ENCODE measurements at regions not wholly inside any gene's neighbourhood (a gene's known extent, or its start where the extent isn't known, plus 50 kb on each side); places are given as distances from the start of the nearest gene placed in this dataset.

DNA sequence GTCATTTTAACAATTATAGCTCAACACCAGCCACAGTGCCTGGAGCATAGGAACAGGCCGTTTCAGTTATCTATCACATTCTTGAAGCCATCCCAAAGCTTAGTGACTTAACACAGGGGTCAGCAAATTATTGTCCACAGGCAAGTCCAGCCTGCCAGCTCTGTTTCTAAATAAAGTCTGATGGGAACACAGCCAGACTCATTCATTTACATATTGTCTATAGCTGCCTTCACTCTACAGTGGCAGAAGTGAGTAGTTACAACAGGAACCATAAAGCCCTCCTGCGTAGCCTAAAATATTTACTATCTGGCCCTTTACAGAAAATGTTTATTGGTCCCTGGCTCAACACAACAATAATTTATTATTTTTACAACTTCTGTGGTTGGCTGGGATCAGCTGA, 407.5 kb upstream of the AUTS2 start:
- POLR2A ChIA-PET: no interaction called here
- H3K36me3 Mint-ChIP-seq: peaks cover 0 to 4% (median 0%) of the 10 kb centered on the region in 3 donors

GRCh38 chr7:69192134-69192533, 406.1 kb upstream of the AUTS2 start:
- no peaks in the 10 kb centered on the region for H3K27me3 ChIP-seq (ENCODE audit: insufficient read depth, low read length, poor library complexity, severe bottlenecking)
- CTCF ChIA-PET: no interaction called here
- no peak overlapping the region for H3K4me3 Mint-ChIP-seq
- peaks cover 5 to 23% (median 18%) of the 10 kb centered on the region in 5 donors for H3K9me3 Mint-ChIP-seq
- no peaks in the 10 kb centered on the region for H3K4me1 Mint-ChIP-seq
- POLR2A ChIA-PET: no interaction called here
- H3K4me1 ChIP-seq (ENCODE audit: insufficient read depth, low read length): no peaks in the 10 kb centered on the region
- no peak for DNase-seq
- H3K9me3 ChIP-seq (ENCODE audit: low read length): no peaks in the 10 kb centered on the region
- H3K36me3 Mint-ChIP-seq: no peaks in the 10 kb centered on the region
- H3K4me3 ChIP-seq (ENCODE audit: low read length): no peak overlapping the region
- no peak overlapping the region for H3K27ac ChIP-seq (ENCODE audit: low read depth, low read length)
- no peaks in the 10 kb centered on the region for H3K27me3 Mint-ChIP-seq
- H3K27ac Mint-ChIP-seq: no peak overlapping the region
- no peaks in the 10 kb centered on the region for H3K36me3 ChIP-seq (ENCODE audit: insufficient read depth, low read length)

More for the DNA sequence above, 407.5 kb upstream of the AUTS2 start:
- H3K27me3 Mint-ChIP-seq: no peaks in the 10 kb centered on the region
- H3K27ac ChIP-seq (ENCODE audit: low read depth, low read length): no peak overlapping the region
- DNase-seq: no peak
- H3K9me3 Mint-ChIP-seq: peaks cover 6 to 19% (median 9%) of the 10 kb centered on the region in 5 donors
- no peaks in the 10 kb centered on the region for H3K4me1 ChIP-seq (ENCODE audit: insufficient read depth, low read length)
- no peak overlapping the region for H3K4me3 Mint-ChIP-seq
- no peak overlapping the region for H3K27ac Mint-ChIP-seq
- no peaks in the 10 kb centered on the region for H3K27me3 ChIP-seq (ENCODE audit: insufficient read depth, low read length, poor library complexity, severe bottlenecking)
- H3K4me1 Mint-ChIP-seq: no peaks in the 10 kb centered on the region
- H3K9me3 ChIP-seq (ENCODE audit: low read length): no peaks in the 10 kb centered on the region
- CTCF ChIA-PET: no interaction called here
- H3K36me3 ChIP-seq (ENCODE audit: insufficient read depth, low read length): no peaks in the 10 kb centered on the region
- no peak overlapping the region for H3K4me3 ChIP-seq (ENCODE audit: low read length)

- peaks cover 8 to 27% (median 23%) of the 10 kb centered on the region in 5 donors for H3K9me3 Mint-ChIP-seq
- no peak overlapping the region for H3K4me3 ChIP-seq (ENCODE audit: low read length)
- H3K27ac ChIP-seq (ENCODE audit: low read depth, low read length): no peak overlapping the region
- no peaks in the 10 kb centered on the region for H3K9me3 ChIP-seq (ENCODE audit: low read length)
- H3K36me3 ChIP-seq (ENCODE audit: insufficient read depth, low read length): no peaks in the 10 kb centered on the region
- no peaks in the 10 kb centered on the region for H3K4me1 Mint-ChIP-seq
- H3K36me3 Mint-ChIP-seq: no peaks in the 10 kb centered on the region
- no peaks in the 10 kb centered on the region for H3K27me3 Mint-ChIP-seq
- H3K27me3 ChIP-seq (ENCODE audit: insufficient read depth, low read length, poor library complexity, severe bottlenecking): no peaks in the 10 kb centered on the region
- ChIA-PET POLR2A (no interaction called here), CTCF (no interaction called here)
- DNase-seq: no peak
- H3K4me1 ChIP-seq (ENCODE audit: insufficient read depth, low read length): no peaks in the 10 kb centered on the region
- H3K27ac Mint-ChIP-seq: no peak overlapping the region
- no peak overlapping the region for H3K4me3 Mint-ChIP-seq
Measured at GRCh38 chr7:69193061-69193460, 405.2 kb upstream of the AUTS2 start.

DNA sequence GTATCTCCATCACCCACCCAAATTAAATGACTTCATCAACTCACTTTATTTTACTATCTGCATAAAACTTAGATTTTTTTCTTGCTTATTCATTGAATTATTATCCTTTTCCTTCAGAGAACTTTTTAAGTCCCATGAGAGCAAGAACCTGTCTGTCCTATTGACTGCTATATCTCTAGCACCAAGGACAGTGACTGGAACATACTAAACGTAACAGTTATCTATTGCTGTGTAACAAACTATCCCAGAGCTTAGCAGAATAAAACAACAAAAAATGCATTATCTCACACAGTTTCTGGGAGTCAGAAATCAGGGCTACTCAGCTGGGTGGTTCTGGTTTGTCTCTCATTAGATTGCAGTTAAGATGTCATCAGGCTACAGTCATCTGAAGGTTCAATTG, 401.7 kb upstream of the AUTS2 start:
- Histone ChIP-seq H3K4me1 (ENCODE audit: insufficient read depth, low read length) (peaks cover 3% of the 10 kb centered on the region), H3K27ac (ENCODE audit: low read depth, low read length) (no peak overlapping the region), H3K9me3 (ENCODE audit: low read length) (peaks cover 9% of the 10 kb centered on the region), H3K4me3 (ENCODE audit: low read length) (no peak overlapping the region), H3K36me3 (ENCODE audit: insufficient read depth, low read length) (no peaks in the 10 kb centered on the region), H3K27me3 (ENCODE audit: insufficient read depth, low read length, poor library complexity, severe bottlenecking) (no peaks in the 10 kb centered on the region)
- Mint-ChIP-seq H3K27me3 (no peaks in the 10 kb centered on the region), H3K9me3 (peaks cover 16 to 47% (median 40%) of the 10 kb centered on the region in 5 donors), H3K27ac (no peak overlapping the region), H3K4me1 (peaks cover 7 to 14% (median 14%) of the 10 kb centered on the region in 3 donors), H3K4me3 (no peak overlapping the region), H3K36me3 (peaks cover 0 to 3% (median 0%) of the 10 kb centered on the region in 3 donors)
- ChIA-PET CTCF (no interaction called here), POLR2A (no interaction called here)
- no peak for DNase-seq

- H3K4me1 ChIP-seq (ENCODE audit: insufficient read depth, low read length): peaks cover 3% of the 10 kb centered on the region
- POLR2A ChIA-PET: no interaction called here
- DNase-seq: no peak
- no peaks in the 10 kb centered on the region for H3K36me3 ChIP-seq (ENCODE audit: insufficient read depth, low read length)
- H3K4me3 ChIP-seq (ENCODE audit: low read length): no peak overlapping the region
- CTCF ChIA-PET: no interaction called here
- Mint-ChIP-seq H3K4me1 (peaks cover 7 to 14% (median 14%) of the 10 kb centered on the region in 3 donors), H3K4me3 (no peak overlapping the region), H3K9me3 (peaks cover 16 to 45% (median 40%) of the 10 kb centered on the region in 5 donors), H3K36me3 (peaks cover 0 to 3% (median 0%) of the 10 kb centered on the region in 3 donors), H3K27ac (peak overlapping the region in 1 of 8 donors; percentile 96), H3K27me3 (no peaks in the 10 kb centered on the region)
- H3K9me3 ChIP-seq (ENCODE audit: low read length): peaks cover 9% of the 10 kb centered on the region
- H3K27me3 ChIP-seq (ENCODE audit: insufficient read depth, low read length, poor library complexity, severe bottlenecking): no peaks in the 10 kb centered on the region
- H3K27ac ChIP-seq (ENCODE audit: low read depth, low read length): no peak overlapping the region
Measured at GRCh38 chr7:69198250-69198649, 400.0 kb upstream of the AUTS2 start.

GRCh38 chr7:69199041-69199440, 399.2 kb upstream of the AUTS2 start:
- H3K36me3 ChIP-seq (ENCODE audit: insufficient read depth, low read length): no peaks in the 10 kb centered on the region
- Mint-ChIP-seq H3K4me3 (peak overlapping the region in 2 of 7 donors; percentile 1 to 7), H3K27ac (peak overlapping the region in 7 of 8 donors; percentile 7 to 96 (median 50)), H3K4me1 (peaks cover 7 to 14% (median 14%) of the 10 kb centered on the region in 3 donors), H3K36me3 (peaks cover 0 to 3% (median 0%) of the 10 kb centered on the region in 3 donors), H3K27me3 (peaks cover 0 to 1% of the 10 kb centered on the region in 2 donors), H3K9me3 (peaks cover 18 to 41% (median 36%) of the 10 kb centered on the region in 5 donors)
- no peak for DNase-seq
- CTCF ChIA-PET: no interaction called here
- H3K4me1 ChIP-seq (ENCODE audit: insufficient read depth, low read length): peaks cover 3% of the 10 kb centered on the region
- no peak overlapping the region for H3K27ac ChIP-seq (ENCODE audit: low read depth, low read length)
- peaks cover 9% of the 10 kb centered on the region for H3K9me3 ChIP-seq (ENCODE audit: low read length)
- no peaks in the 10 kb centered on the region for H3K27me3 ChIP-seq (ENCODE audit: insufficient read depth, low read length, poor library complexity, severe bottlenecking)
- no peak overlapping the region for H3K4me3 ChIP-seq (ENCODE audit: low read length)
- POLR2A ChIA-PET: no interaction called here

DNA sequence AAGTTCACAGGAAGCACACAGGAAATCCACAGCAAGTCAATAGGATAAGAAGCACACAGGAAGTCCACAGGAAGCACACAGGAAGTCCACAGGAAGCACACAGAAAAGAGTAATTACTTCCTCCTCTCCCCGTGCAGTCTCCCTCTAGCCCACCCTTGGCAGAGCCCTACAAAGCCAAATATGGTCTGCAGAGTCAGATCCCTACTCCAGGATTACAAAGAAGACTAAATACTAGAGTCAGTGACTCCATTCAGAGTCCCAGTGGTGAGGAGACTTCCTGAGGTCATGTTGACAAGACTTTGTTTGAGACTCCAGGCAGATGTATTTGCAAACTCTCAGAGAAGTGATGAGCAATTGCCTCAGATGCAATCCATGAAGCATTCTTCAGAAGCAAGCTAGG, 398.6 kb upstream of the AUTS2 start:
- Histone ChIP-seq H3K36me3 (ENCODE audit: insufficient read depth, low read length) (no peaks in the 10 kb centered on the region), H3K4me1 (ENCODE audit: insufficient read depth, low read length) (peaks cover 3% of the 10 kb centered on the region), H3K27me3 (ENCODE audit: insufficient read depth, low read length, poor library complexity, severe bottlenecking) (no peaks in the 10 kb centered on the region), H3K4me3 (ENCODE audit: low read length) (no peak overlapping the region), H3K27ac (ENCODE audit: low read depth, low read length) (no peak overlapping the region), H3K9me3 (ENCODE audit: low read length) (peaks cover 9% of the 10 kb centered on the region)
- Mint-ChIP-seq H3K27me3 (peaks cover 0 to 1% of the 10 kb centered on the region in 2 donors), H3K4me1 (peaks cover 7 to 14% (median 14%) of the 10 kb centered on the region in 3 donors), H3K9me3 (peaks cover 17 to 35% (median 33%) of the 10 kb centered on the region in 5 donors), H3K4me3 (no peak overlapping the region), H3K27ac (peak overlapping the region in 5 of 8 donors; percentile 15 to 96 (median 61)), H3K36me3 (peaks cover 0 to 3% (median 0%) of the 10 kb centered on the region in 3 donors)
- DNase-seq: no peak
- POLR2A ChIA-PET: no interaction called here
- CTCF ChIA-PET: no interaction called here

DNA sequence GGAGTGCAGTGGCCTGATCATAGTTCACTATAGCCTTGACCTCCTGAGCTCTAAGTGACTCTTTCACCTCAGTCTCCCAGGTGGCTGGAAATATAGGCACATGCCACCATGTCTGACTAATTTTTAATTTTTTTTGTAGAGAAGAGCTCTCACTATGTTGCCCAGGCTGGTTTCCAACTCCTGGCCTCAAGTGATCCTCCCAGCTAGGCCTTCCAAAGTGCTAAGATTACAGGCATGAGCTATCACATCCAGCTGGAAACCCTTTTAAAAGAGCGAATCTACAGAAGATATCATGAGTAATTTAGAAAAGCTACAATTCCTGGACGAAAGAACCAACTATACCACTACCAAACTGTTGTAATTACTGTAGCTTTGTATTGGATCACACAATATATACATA, 394.4 kb upstream of the AUTS2 start:
- H3K4me1 Mint-ChIP-seq: peaks cover 6 to 13% (median 11%) of the 10 kb centered on the region in 3 donors
- Histone ChIP-seq H3K9me3 (ENCODE audit: low read length) (peaks cover 7% of the 10 kb centered on the region), H3K27me3 (ENCODE audit: insufficient read depth, low read length, poor library complexity, severe bottlenecking) (no peaks in the 10 kb centered on the region), H3K27ac (ENCODE audit: low read depth, low read length) (no peak overlapping the region), H3K4me3 (ENCODE audit: low read length) (no peak overlapping the region), H3K36me3 (ENCODE audit: insufficient read depth, low read length) (no peaks in the 10 kb centered on the region), H3K4me1 (ENCODE audit: insufficient read depth, low read length) (no peaks in the 10 kb centered on the region)
- H3K27ac Mint-ChIP-seq: no peak overlapping the region
- ChIA-PET CTCF (no interaction called here), POLR2A (no interaction called here)
- no peak overlapping the region for H3K4me3 Mint-ChIP-seq
- H3K27me3 Mint-ChIP-seq: peaks cover 0 to 6% of the 10 kb centered on the region in 2 donors
- peaks cover 12 to 30% (median 21%) of the 10 kb centered on the region in 5 donors for H3K9me3 Mint-ChIP-seq
- peaks cover 0 to 3% (median 0%) of the 10 kb centered on the region in 3 donors for H3K36me3 Mint-ChIP-seq
- no peak for DNase-seq
